G401.6 (cell line): ENCODE measurements at regions not wholly inside any gene's neighbourhood (a gene's known extent, or its start where the extent isn't known, plus 50 kb on each side); places are given as distances from the start of the nearest gene placed in this dataset.
A peak's percentile ranks its signal among the peaks of the same experiment; 100 is the strongest.

ENCODE experiments used
- FAIRE-seq: peaks from 2 replicates; lab custom pipeline; 2012; peaks lifted over from hg19 to GRCh38; lab: Jason Lieb, UNC

DNA sequence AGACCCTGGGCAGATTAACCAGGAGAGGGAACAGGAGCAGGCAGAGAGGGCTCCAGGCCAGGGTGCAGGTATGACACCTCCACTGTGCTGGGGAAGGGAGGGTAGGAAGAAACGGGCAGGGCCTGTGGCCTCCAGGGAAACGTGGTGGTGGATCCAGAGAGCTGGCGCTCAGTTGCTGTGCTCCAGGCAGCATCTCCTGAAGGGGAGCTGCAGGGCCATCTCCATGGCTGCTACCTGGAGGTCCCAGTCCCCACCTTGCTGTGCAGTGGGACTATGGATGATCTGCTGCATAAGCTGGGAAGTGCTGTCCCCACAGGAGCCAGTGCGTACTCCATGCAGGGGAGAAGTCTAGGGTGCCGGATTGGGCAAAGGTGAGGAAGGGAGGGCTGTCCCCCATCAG lies 125.9 kb upstream of the RUNX3 start:
- no peak for FAIRE-seq

GRCh38 chr1:25055324-25055780 lies 125.3 kb upstream of the RUNX3 start:
- FAIRE-seq, result no peak

GRCh38 chr1:25054526-25055323 lies 124.6 kb upstream of the RUNX3 start:
- FAIRE-seq, result no peak

DNA sequence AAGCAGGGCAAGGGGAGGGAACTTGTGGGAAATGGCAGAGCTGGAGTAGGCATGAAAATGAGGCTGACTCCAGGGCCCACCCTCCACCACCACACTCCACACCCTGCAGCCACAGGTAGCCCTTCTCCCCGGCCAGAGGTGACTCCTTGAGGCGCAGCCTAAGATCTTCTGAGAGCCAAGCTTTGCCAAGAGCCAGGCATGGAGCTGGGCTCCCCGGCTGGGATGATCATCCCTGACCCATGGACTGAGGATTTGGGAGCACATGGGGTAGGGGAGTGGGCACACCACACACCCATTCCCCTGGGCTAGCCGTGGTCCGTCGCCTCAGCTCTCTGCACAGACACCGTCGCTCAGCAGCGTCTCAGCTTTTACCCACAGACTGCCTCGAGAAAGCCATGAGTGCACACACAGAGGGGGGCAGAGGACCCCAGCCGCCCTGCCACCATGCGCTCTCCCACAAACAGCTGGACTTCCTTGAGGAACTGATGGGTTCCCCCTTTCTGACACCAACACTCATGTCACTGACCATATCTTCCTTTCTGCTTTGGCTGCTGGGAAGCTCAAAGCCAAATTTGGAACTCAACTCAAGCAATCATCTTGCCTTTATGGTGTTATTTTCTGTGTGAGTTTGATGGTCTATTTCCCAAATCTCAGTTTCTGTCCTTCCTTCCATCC lies 123.6 kb upstream of the RUNX3 start:
- FAIRE-seq, result no peak

GRCh38 chr1:25051906-25052305 lies 121.8 kb upstream of the RUNX3 start:
- FAIRE-seq, result no peak

DNA sequence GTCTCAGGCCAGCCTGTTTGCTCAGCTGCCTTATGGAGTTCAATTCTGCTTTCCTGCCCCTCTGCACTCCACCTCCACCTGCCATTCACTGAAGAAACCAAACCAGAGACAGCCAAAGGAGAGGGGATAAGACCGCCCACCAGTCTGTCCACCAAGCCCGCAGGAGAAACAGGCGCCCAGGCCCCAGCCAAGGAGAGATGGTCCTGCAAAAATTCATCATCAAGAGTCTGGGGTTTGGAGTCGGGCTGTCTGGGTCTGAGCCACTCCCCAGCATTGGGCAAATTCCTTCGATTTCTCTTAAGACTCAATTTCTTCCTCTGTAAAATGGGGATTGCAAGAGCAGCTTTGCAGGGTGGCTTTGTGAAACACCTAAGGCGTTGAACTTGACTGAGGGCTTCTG lies 121.4 kb upstream of the RUNX3 start:
- FAIRE-seq, result no peak

DNA sequence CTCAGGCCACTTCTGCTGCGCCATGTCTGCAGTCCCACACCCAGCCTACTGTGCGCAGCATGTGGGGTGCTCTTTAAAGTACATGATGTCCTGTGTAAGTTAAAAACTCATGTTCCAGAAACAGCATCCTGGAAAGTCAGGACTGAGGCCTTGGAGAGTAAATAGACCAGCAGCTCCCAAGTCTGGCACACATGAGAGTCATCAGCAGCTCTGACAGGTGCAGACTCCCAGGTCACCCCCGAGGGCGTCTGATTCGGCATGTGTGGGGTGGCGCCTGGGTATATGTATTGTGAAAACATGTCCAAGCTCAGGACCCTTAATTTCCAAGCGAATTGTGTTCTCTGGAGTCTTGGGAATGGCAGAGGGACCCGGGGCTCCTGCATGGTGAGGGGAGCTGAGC lies 120.1 kb upstream of the RUNX3 start:
- FAIRE-seq, result no peak

DNA sequence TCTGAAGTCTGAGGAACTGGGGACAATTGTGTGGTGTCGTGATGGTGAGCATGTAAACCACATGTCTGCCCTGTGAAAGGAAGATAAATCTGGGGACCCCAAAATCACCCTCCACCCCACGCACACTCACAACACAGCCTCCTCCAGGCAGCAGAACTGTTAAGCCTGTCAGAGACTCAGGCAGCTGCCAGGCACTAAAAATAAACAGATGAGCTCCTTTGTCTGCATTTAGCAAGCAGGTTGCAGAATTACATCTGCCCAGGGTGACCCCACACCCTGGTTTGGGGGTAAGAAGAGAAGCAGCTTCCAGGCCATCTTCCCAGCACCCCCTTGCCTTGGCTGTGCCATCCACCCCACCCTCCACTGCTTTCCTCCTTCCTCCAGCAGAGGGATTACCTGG lies 119.1 kb upstream of the RUNX3 start:
- FAIRE-seq, result no peak

- no peak for FAIRE-seq
These were observed 118.7 kb upstream of the RUNX3 start for GRCh38 chr1:25048728-25049127.

- FAIRE-seq, result no peak
These were observed 117.6 kb upstream of the RUNX3 start for GRCh38 chr1:25047506-25048240.

DNA sequence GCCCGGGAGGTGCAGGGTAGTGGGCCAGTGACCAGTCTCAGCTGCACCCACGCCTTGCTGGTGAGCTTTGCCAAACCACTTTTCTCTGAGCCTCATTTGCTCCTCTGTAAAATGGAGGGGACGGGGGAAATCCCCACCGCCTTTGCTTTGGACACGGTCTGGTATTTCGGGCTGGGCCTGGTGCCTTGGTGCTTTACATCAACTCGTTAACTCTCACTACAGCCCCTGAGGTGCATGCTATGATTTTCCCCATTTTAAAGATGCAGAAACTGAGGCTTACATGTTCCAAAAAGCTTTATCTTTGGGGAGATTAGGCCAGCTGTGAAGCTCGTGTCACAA lies 116.1 kb upstream of the RUNX3 start:
- no peak for FAIRE-seq

DNA sequence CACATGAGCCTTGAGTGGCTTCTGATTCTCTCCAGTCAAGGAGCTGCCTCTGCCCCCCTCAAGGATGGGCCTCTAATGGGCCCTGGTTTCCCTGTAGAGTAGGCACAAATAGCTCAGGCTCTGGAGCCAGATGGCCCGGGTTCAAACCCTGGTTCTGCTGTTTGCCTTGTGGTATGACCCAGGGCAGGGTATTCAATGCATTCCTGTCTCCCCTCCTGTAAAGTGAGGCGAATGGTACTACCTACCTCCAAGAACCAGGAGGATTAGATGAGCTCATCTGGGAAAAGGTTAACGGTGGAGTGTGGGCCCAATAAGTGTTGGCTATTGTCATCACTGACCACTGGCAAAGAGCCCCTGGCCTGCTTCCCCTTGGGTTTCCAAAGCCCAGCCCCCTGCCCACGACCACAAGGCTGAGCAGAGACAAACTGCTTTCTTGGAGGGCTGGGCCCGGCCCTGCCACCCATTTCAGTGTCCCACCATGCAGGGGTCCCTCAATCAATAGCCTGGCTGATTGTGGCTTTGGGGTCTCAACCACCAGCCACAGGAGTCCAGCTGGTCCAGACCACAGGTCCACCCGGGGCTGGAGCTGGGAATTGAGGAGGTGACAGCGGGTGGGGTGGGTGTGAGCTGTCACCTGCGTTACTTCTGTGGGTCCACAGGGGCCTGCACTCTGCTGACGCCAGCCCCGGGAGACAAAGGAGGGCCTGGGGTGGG lies 115.6 kb upstream of the RUNX3 start:
- no peak for FAIRE-seq

- no peak for FAIRE-seq
These were observed 113.1 kb upstream of the RUNX3 start for GRCh38 chr1:25043228-25043580.

DNA sequence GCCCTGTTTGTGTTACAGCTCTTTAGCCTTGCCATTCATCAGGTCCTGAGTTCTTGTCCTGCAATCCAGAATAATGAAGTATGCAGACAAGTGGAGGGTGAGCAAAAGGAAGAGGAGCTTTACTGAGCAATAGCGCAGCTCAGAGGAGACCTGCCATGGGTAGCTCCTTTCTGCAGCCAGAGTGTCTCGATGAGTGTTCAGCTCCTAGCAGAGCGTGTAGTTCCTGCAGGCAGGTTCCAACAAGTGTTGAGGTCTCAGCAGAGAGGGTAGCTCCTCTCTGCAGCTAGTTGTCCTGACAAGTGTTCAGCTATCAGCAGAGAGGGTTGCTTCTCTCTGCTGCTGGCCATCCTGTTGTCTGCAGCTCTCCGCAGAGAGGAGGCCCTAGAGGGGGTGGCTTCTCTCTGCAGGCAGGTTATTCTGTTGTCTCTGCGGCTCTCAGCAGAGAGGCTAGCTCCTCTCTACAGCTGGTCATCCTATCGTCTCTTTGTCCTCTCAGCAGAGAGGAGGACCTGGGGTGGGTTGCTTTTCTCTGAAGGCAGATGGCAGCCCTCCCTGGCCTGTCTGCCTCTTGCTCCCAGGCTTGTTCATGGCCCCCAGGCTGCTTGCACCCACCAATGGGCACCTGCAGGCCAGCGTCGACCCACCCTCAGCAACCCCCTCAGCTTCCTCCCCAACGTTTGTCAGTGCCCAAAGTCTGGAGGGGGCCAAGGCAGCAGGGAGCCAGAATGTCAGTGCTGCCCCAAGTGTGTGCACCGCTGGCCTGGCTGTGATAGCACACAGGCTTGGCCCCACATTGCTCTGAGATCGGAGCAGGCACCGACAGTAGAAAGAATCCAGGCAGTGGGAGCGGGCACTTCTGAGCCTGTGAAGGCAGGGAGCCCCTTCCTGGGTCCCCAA lies 112.5 kb upstream of the RUNX3 start:
- FAIRE-seq, result no peak

DNA sequence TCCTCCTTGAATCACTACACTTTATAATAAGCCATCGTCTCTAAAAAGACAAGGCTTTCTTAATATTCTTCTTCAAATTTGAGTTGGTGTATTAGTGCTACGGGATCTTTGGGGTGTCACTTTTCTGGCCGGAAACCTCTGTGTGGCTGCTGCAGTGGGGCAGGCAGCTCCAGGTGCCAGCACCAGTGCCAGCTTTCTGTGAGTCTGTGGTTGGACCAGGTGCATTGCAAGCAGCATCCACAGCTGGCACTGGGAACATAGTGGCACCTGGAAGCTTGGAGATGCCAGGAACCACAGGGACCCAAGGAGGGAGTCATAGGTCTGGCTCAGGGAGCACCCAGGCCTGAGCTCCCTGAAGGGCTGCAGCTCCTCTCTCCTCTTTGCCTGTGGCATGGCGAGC lies 111.8 kb upstream of the RUNX3 start:
- no peak for FAIRE-seq

- no peak for FAIRE-seq
These were observed 110.1 kb upstream of the RUNX3 start for GRCh38 chr1:25040122-25040685.

DNA sequence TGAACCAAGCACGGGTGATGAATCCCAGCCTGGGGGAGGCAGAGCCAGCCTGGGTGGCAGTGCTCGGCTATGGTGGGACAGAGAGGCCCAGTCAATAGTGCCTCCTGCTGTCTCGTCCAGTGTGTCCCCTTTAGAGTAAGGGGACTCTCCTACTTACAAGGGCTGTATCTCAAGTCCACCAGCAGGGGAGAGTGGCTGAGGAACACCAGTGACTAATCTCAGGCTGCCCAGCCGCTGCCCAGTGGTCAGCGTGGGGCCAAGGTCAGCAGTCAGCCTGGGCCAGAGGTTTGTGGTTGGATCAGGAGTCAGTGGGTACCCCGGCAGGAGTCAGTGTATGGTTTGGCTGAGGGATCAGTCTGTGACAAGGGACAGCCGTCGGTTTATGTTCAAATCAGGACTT lies 109.2 kb upstream of the RUNX3 start:
- no peak for FAIRE-seq

- FAIRE-seq, result no peak
These were observed 108.6 kb upstream of the RUNX3 start for GRCh38 chr1:25038699-25039098.

DNA sequence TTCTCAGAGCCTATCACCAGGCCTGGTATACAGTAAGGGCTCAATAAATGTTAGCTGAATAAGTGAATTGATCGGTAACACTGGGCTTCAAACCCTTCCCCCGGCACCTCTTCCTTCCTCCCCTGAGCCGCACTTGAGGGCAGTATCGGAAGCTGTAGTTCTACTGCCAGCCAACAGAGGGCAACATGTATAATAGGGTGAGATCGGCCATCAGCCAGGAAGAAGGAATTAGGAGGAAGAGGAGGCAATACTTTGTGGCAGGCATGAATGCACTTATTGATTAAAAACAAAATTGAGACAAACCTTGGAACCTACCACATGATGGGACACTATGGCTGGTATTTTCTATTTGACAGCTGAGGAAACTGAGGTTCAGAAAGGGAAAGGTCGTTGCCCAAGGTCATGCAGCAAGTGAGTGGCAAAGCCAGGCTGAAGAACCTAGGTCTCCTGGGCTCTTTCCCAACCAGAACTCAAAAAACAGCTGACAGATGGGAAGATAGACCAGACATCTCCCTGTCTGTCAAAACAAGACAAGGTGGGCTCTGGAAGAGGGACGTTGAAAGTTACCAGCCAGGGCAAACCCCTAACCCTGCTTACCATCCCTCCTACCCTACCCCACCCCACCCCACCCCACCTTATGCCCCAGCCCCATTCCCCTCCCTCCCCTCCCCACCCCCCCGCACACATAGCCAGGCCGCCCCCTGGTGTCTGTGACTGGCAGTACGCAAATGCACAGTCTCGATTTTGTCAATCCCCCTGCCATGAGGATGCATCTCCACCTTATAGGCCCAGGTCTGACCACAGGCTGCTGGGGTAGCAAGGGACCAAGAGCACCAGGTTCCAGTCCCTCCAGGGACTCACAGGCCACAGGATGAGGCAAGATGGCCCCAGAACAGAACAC lies 107.3 kb upstream of the RUNX3 start:
- peak; percentile 58 for FAIRE-seq

GRCh38 chr1:25036117-25036546 lies 106.1 kb upstream of the RUNX3 start:
- FAIRE-seq, result no peak
